HT-29 (cell line): ENCODE measurements at regions not wholly inside any gene's neighbourhood (a gene's known extent, or its start where the extent isn't known, plus 50 kb on each side); places are given as distances from the start of the nearest gene placed in this dataset.
A peak's percentile ranks its signal among the peaks of the same experiment; 100 is the strongest.

Experiments
- DNase-seq: peaks from one replicate; pipeline ENCODE4 v3.0.0-alpha.2; 2015; ENCODE audit warnings: low spot score

GRCh38 chr4:169810325-169811323, 52.9 kb upstream of the HPF1 start:
- DNase-seq: peak; percentile 78

- no peak for DNase-seq
Observed at GRCh38 chr4:169807934-169808509, 50.3 kb upstream of the HPF1 start.
